HG02884 (cell line): ENCODE measurements at regions not wholly inside any gene's neighbourhood (a gene's known extent, or its start where the extent isn't known, plus 50 kb on each side); places are given as distances from the start of the nearest gene placed in this dataset.
"Not testable (repeated sequence)": the region's sequence is repeated elsewhere in the genome, so short reads cannot be mapped to it uniquely, and the experiment has no call there.

Source experiments
- ATAC-seq: cut with Tn5 transposase; IDR thresholded peaks from one replicate; pipeline ENCODE4 v1.9.1; 2021; ENCODE audit warnings: mild to moderate bottlenecking, moderate library complexity; ENCODE audit not compliant: unreplicated experiment

DNA sequence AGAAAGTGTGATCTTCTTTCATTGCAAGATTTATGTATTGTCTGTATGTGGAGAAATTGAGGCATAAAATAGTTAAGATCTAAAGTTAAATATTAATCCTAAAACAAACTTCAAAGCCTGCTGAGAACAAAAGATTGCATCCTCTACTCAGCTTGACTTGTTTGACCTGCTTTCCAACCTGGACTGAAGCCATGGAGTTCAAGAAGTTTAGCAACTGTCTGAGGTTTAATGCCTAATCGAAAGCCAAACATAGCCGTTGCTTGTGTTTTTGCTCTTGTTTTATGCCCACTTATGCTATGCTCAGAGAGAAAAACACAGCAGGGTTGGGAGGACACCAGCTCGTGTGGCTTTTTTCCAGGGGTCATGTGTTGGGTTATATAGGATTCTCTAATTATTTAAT, 135.6 kb downstream of the NUFIP1 start:
- ATAC-seq: no peak

DNA sequence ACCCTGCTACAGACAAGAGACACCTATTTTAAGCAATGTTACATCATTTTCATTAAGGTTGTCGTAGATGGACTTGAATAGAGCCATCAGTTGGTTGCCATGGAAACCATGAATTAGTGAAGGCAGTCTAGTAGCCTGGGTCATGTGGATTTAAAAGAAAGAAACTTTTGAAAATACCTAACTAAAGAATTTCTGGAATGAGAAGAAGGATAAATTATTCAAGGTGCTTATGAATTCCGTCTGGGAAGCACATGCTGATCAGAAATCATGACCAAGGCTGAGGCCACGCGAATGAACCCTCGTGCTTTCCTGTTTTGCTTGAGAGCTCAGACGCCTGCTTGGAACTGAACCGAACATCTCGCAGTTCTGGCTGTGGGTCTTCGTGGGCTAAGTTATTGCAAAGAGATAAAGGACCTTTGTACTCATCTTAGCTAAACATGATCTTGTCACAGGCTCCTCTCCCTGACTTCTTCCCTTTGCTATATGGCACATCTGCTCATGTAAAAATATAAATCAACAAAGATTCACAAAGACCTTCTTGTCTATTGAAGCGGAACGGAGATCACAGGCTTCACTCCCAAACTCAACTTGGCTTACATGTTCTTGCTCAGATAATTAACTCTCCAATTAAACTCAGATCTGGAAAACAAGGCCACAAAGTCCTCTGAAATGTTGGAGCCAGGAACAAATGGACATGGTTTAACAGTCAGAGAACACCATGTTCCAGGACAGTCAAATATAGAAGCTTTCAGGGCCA, 140.2 kb downstream of the NUFIP1 start:
- no peak for ATAC-seq

DNA sequence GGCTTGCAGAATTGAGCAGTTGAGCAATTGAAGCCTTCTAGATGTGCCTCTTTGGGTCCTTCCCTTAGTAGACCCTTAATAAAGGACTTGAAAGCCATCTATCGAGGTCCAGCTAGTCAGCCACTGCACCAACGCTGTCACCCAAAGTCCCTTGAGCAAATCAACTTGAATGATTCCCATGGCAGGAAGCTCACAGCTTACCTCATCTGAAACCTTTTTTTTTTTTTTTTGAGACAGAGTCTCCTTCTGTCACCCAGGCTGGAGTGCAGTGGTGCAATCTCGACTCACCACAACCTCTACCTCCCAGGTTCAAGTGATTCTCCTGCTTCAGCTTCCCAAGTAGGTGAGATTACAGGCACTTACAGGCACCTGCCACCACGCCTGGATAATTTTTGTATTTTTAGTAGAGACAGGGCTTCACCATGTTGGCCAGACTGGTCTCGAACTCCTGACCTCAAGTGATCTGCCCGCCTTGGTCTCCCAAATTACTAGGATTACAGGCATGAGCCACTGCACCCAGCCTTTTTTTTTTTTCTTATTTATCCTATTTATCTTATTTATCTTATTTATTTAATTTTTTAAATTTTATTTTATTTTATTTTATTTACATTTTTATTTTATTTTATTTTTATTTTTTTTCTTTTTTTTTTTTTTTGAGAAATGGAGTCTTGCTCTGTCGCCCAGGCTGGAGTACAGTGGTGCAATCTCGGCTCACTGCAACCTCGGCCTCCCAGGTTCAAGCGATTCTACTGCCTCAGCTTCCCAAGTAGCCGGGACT, 143.8 kb downstream of the NUFIP1 start:
- not testable (repeated sequence) for ATAC-seq

GRCh38 chr13:44844786-44845185, 144.5 kb downstream of the NUFIP1 start:
- no peak for ATAC-seq

DNA sequence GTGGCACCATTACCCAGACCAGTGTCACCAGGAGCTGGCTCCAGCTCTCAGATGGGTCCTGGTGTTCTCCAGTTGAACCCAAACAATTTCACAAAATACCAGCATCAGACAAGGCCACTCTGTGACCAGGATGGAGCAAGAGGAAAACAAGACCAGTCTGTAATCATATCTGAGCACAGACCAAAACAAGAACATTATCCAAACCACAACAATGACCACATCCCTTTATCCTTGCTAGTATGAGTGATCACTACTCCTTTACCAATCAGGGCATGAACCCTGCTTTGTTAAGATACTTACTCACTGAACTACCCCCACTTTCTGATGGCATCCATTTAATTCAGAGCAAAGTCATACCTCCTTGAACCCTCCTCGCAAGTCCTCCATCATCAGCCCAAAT, 145.9 kb downstream of the NUFIP1 start:
- ATAC-seq: no peak

GRCh38 chr13:44842158-44842557, 147.1 kb downstream of the NUFIP1 start:
- no peak for ATAC-seq

GRCh38 chr13:44840131-44840530, 149.1 kb downstream of the NUFIP1 start:
- ATAC-seq: no peak

DNA sequence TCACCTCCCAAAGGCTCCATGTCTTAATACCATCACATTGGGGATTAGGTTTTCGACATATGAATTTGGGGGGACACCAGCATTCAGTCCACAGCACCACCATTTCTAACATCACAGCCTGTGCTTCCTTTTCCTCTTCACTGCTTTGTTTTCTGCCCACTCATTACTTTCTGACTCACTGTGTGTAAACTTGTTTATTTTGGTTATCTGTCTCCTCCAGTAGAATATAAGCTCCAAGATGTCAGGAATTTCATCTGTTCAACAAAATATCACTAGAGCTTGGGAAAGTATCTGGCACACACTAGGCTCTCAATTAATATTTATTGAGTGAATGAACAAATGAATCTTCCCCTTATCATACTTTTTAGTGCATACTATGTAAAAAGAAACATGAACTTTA, 152.0 kb downstream of the NUFIP1 start:
- no peak for ATAC-seq

DNA sequence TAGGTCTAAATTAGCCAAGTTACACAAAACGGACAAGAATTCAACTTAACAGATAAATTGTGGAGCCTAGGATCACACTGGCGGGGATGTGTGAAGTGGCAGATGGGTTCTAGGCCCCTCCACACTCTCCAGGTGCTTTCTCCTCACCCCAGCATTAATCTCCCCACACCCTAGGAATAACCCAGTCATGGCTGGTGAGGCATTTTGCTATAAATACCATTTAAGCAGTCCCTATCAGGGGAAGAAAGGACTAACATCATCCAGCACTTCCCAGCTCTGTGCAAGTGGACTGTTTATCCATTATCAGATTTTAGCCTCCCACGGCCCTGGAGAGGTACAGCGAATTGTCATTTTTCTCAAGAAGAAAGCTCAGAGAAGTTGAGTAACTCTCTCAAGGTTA, 154.9 kb downstream of the NUFIP1 start:
- no peak for ATAC-seq

DNA sequence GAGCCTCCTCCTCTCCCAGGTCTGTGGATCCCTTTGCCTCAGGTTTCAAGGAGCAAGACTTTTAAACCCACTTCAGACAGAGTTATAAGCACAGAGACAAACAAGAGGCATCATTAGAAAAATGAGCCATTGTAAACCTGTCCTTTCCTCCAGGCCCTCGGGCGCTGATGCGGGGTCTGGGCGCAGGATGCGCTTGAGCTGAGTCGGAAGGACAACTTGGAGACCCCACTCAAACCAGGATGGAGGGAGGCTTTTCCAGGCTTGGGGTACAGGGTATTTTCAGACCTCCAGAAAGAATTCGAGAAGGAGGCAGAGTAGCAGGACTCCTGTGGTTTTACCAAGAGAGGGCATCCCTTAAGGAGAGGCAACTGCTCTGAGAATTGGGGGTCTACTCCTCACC, 155.6 kb downstream of the NUFIP1 start:
- ATAC-seq: no peak

DNA sequence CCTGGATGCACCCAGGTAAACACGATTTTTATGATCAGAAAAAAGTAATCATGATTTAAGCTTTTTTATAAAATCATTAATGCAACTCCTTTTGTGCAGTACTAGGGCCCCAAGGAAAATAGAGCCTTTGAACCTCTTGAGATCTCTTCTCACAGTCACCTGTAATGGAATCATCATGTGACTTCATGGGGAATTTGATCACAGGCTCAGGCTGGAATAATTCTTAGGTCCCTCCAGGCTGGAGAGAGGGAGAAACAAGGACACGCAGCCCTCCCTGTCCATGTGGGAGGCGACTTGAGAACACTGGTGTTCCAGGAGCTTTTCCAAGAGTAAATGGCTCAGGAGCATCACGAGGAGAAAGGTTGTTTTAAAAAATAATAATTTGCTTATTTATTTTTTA, 156.1 kb downstream of the NUFIP1 start:
- no peak for ATAC-seq

DNA sequence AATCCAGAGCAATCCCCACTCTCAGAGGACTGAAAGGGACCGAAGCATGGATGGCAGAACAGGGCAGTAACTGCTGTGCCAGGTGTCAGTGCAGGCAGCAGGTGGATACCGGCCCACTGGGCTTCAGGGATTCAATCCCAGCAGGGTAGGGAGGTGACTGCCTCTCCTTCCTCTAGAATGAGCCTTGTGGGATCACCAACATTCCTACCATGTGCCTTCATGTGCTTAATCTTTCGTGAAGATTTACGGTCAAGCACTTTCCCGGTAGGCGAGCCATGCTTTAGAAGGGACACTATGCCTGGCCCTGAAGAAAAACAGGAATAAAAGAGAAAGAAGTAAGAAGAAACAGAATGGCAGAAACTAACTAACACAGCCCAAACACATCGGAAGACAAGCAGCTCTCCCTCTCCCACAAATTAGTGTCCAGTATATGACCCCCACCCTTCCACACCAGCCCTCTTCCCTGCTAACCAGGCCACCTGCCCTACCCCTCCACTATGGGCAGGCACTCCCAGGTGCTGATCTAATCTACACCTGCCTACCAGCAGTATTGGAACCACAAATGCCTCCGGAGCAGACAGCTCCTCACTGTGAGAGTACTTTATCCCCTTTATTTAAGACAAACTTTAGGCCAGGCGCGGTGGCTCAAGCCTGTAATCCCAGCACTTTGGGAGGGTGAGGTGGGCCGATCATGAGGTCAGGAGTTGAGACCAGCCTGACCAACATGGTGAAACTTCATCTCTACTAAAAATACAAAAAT, 162.5 kb downstream of the NUFIP1 start:
- no peak for ATAC-seq

DNA sequence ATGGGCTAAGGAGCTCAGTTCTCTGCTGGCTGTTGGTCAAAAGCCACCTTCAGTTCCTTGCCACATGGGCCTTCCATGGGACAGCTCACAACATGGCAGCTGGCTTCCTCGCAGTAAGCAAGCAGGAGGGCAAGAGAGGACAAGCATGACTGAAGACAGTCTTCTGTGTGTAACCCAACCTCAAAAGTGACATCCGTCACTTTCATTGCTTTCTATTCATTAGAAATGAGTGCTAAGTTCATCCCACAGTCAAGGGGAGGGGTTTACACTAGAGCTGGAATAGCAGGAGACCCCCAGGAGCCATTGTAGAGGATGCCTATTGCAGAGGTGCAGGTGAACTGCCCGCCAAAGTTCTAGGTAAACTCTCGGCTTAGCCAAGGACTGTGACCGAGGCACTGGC, 163.3 kb downstream of the NUFIP1 start:
- no peak for ATAC-seq

DNA sequence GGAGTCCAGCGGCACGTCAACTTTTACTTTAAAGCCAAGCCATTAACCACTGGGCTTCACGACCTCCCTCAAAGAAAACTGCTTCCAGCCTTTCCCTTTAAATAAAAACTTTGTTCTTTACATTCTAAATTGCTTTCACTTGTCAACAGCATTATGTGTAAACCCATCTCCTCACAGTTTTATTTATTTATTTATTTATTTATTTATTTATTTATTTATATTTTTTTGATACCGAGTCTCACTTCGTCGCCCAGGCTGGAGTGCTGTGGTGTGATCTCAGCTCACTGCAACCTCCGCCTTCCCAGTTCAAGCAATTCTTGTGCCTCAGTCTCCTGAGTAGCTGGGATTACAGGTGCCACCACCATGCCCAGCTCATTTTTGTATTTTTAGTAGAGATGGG, 165.7 kb downstream of the NUFIP1 start:
- not testable (repeated sequence) for ATAC-seq

DNA sequence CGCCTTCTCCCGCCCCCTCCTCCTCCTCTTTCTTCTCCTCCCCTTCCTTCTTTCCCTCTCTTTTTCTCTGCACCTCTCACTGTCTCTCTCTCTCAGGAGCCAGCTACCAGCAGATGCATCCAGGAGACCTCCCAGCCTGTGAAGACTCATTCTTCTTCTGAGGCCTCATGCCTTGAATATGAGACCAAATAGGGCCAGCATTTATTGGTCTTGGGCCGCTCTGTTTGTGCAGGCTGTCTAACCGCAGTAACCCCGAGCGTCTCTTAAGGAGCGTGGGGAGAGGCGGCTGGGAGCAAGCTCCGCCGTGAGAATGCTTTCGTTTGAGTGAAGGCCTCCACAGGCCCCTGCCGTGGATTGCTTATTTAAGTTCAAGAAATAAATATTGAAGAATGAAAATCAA, 167.0 kb downstream of the NUFIP1 start:
- ATAC-seq: no peak

GRCh38 chr13:44819772-44820171, 169.5 kb downstream of the NUFIP1 start:
- no peak for ATAC-seq

- no peak for ATAC-seq
These were observed 170.0 kb downstream of the NUFIP1 start for GRCh38 chr13:44819245-44819644.

GRCh38 chr13:44818428-44818827, 170.8 kb downstream of the NUFIP1 start:
- ATAC-seq: no peak

DNA sequence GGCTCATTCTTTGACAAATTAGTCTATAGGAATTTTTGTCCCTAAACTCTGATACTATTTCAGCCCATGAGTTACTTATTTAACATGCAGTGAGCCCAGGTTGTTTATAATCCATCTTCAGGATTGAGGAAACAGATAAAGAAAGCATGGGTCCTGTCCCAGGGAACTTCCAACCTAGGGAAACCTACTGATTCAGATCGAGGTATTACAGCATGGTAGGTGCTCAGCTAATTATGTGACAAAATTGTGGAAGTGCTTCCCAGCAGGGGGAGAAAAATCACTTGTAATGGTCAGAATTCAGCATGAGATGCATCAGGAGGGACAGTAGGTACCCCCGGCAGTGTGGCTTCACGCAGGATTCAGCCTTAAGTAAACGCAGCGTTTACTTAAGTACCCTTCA, 171.3 kb downstream of the NUFIP1 start:
- ATAC-seq: no peak

- ATAC-seq: no peak
These were observed 172.1 kb downstream of the NUFIP1 start for GRCh38 chr13:44817131-44817671.

GRCh38 chr13:44816701-44817100, 172.6 kb downstream of the NUFIP1 start:
- no peak for ATAC-seq
